ENCODE measurements at regions not wholly inside any gene's neighbourhood (a gene's known extent, or its start where the extent isn't known, plus 50 kb on each side); places are given as distances from the start of the nearest gene placed in this dataset.

DNA sequence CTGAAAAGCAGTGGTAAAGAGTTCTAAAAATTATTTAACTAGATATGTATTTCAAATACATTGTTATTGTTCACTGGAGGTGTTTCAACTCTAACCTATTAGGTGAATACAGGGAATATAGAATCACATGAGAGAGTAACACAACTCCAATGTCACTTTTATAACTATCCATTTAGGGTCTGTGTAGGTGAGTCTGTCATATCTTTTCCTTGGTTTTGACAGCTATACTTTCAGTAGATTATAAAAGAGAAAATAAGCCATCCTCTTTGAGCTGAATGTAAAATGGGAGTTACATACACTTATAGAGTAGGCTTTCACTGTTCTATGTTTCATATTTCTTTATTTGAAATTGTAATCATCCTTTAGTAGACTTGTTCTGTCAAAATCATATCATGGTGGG, 2321.0 kb downstream of the PCDH9 start:
- no peaks in the 10 kb centered on the region for H3K27me3 ChIP-seq (ENCODE audit: control insufficient read depth, low read length)
- H3K36me3 ChIP-seq (ENCODE audit: control insufficient read depth, low read length), result no peaks in the 10 kb centered on the region
- TF ChIP-seq CTCF (IDR thresholded peaks at IDR 0.05; ENCODE audit: low read depth, low read length, poor library complexity, severe bottlenecking) (no peak), EZH2phosphoT487 (IDR thresholded peaks at IDR 0.05; ENCODE audit: borderline replicate concordance, low read length) (no peak)
- no peaks in the 10 kb centered on the region for H3K79me2 ChIP-seq (ENCODE audit: control insufficient read depth, low read length)
- H3K27ac ChIP-seq (ENCODE audit: low read depth, low read length), result no peak overlapping the region
- H3K9me2 ChIP-seq (replicated peaks; ENCODE audit: control insufficient read depth, low read length), result no peaks in the 10 kb centered on the region
- H4K20me1 ChIP-seq (ENCODE audit: control insufficient read depth, insufficient read depth, low read depth, low read length), result no peaks in the 10 kb centered on the region
- no peaks in the 10 kb centered on the region for H3K9me3 ChIP-seq (ENCODE audit: control insufficient read depth, insufficient read depth, low read length)
- H3F3A ChIP-seq (ENCODE audit: control insufficient read depth, insufficient read depth), result no peaks in the 10 kb centered on the region
- no peaks in the 10 kb centered on the region for H3K4me1 ChIP-seq (ENCODE audit: control insufficient read depth, low read length)
- H3K4me2 ChIP-seq (ENCODE audit: low read length), result no peak overlapping the region
- no peak overlapping the region for H3K4me3 ChIP-seq (ENCODE audit: low read length)

GRCh38 chr13:64900039-64900438, 2330.1 kb downstream of the PCDH9 start:
- Histone ChIP-seq H3F3A (ENCODE audit: control insufficient read depth, insufficient read depth) (no peaks in the 10 kb centered on the region), H4K20me1 (ENCODE audit: control insufficient read depth, insufficient read depth, low read depth, low read length) (no peaks in the 10 kb centered on the region), H3K36me3 (ENCODE audit: control insufficient read depth, low read length) (no peaks in the 10 kb centered on the region), H3K27ac (ENCODE audit: low read depth, low read length) (no peak overlapping the region), H3K9me2 (replicated peaks; ENCODE audit: control insufficient read depth, low read length) (no peaks in the 10 kb centered on the region), H3K4me2 (ENCODE audit: low read length) (no peak overlapping the region), H3K79me2 (ENCODE audit: control insufficient read depth, low read length) (no peaks in the 10 kb centered on the region), H3K4me3 (ENCODE audit: low read length) (no peak overlapping the region), H3K9me3 (ENCODE audit: control insufficient read depth, insufficient read depth, low read length) (no peaks in the 10 kb centered on the region), H3K4me1 (ENCODE audit: control insufficient read depth, low read length) (no peaks in the 10 kb centered on the region), H3K27me3 (ENCODE audit: control insufficient read depth, low read length) (no peaks in the 10 kb centered on the region)
- TF ChIP-seq CTCF (IDR thresholded peaks at IDR 0.05; ENCODE audit: low read depth, low read length, poor library complexity, severe bottlenecking), result no peak

DNA sequence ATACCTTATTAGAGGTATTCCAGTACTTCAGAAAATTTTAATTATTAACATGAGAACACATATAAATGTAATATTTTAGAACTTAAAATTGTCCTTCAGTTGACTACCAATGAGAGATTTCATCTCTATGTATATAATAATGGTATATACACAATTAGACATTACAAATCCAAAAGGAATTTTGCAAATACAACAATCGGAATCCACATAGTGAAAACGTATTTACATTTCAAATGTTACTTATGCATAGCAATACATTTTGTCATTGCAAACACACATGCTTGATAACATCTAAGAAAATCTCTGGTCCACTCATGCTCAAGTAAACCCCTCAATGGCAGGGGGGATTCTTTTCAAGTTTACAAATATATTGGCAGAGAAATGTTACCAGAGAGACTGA, 2345.2 kb downstream of the PCDH9 start:
- Histone ChIP-seq H3K9me3 (ENCODE audit: control insufficient read depth, insufficient read depth, low read length) (no peaks in the 10 kb centered on the region), H3F3A (ENCODE audit: control insufficient read depth, insufficient read depth) (no peaks in the 10 kb centered on the region), H3K79me2 (ENCODE audit: control insufficient read depth, low read length) (no peaks in the 10 kb centered on the region), H3K4me1 (ENCODE audit: control insufficient read depth, low read length) (no peaks in the 10 kb centered on the region), H3K36me3 (ENCODE audit: control insufficient read depth, low read length) (no peaks in the 10 kb centered on the region), H3K4me2 (ENCODE audit: low read length) (no peak overlapping the region), H4K20me1 (ENCODE audit: control insufficient read depth, insufficient read depth, low read depth, low read length) (no peaks in the 10 kb centered on the region), H3K9me2 (replicated peaks; ENCODE audit: control insufficient read depth, low read length) (no peaks in the 10 kb centered on the region), H3K27me3 (ENCODE audit: control insufficient read depth, low read length) (no peaks in the 10 kb centered on the region), H3K27ac (ENCODE audit: low read depth, low read length) (no peak overlapping the region), H3K4me3 (ENCODE audit: low read length) (no peak overlapping the region)
- TF ChIP-seq CTCF (IDR thresholded peaks at IDR 0.05; ENCODE audit: low read depth, low read length, poor library complexity, severe bottlenecking), result no peak
- no peak for TF ChIP-seq EZH2phosphoT487 (IDR thresholded peaks at IDR 0.05; ENCODE audit: borderline replicate concordance, low read length)

DNA sequence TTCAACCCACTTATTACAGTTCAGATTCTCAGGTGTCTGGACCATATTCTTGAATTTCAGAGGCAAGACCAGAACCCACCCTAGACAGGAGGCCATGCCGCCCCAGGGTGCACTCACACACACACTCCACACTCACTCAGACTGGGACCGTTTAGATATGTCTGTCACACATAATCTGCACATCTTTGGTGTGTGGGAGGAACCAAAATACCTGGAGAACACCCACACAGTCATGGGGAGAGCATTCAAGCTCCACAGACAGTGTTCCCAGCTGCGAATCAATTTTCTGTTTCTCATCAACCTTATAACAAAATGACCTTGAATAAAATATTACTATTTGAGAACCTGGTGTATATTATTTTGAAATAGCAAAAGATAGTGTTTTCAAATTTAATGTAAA, 2353.0 kb downstream of the PCDH9 start:
- Histone ChIP-seq H3K4me2 (ENCODE audit: low read length) (no peak overlapping the region), H3K4me1 (ENCODE audit: control insufficient read depth, low read length) (no peaks in the 10 kb centered on the region), H3K9me2 (replicated peaks; ENCODE audit: control insufficient read depth, low read length) (no peaks in the 10 kb centered on the region), H3K79me2 (ENCODE audit: control insufficient read depth, low read length) (no peaks in the 10 kb centered on the region), H3K36me3 (ENCODE audit: control insufficient read depth, low read length) (no peaks in the 10 kb centered on the region), H3K27me3 (ENCODE audit: control insufficient read depth, low read length) (no peaks in the 10 kb centered on the region), H3K27ac (ENCODE audit: low read depth, low read length) (no peak overlapping the region), H4K20me1 (ENCODE audit: control insufficient read depth, insufficient read depth, low read depth, low read length) (no peaks in the 10 kb centered on the region), H3K4me3 (ENCODE audit: low read length) (no peak overlapping the region), H3K9me3 (ENCODE audit: control insufficient read depth, insufficient read depth, low read length) (peaks cover 2% of the 10 kb centered on the region; the same call in 1 of the 2 replicates), H3F3A (ENCODE audit: control insufficient read depth, insufficient read depth) (no peaks in the 10 kb centered on the region)
- no peak for TF ChIP-seq EZH2phosphoT487 (IDR thresholded peaks at IDR 0.05; ENCODE audit: borderline replicate concordance, low read length)
- no peak for TF ChIP-seq CTCF (IDR thresholded peaks at IDR 0.05; ENCODE audit: low read depth, low read length, poor library complexity, severe bottlenecking)
